Effector memory CD8-positive, alpha-beta T cell (primary cell): ENCODE measurements at regions not wholly inside any gene's neighbourhood (a gene's known extent, or its start where the extent isn't known, plus 50 kb on each side); places are given as distances from the start of the nearest gene placed in this dataset.

Experiments used
- ATAC-seq: fragments of 150-1000 bp; cut with Tn5 transposase; replicated peaks from 2 replicates; pipeline ENCODE4 v1.10.0; 2021; ENCODE audit warnings: mild to moderate bottlenecking, moderate library complexity
- DNase-seq, 3 experiments: peaks; one replicate each; pipeline ENCODE4 v3.0.0; 2021
- H3K27ac Mint-ChIP-seq, 2 donors: one replicate each; pipeline ENCODE4 v1.8.0; 2022; ENCODE audit warnings: mild to moderate bottlenecking in 2 of 2, mixed read lengths in 2 of 2, moderate library complexity in 2 of 2
- H3K27me3 Mint-ChIP-seq, 2 donors: one replicate each; pipeline ENCODE4 v1.8.0; 2022; ENCODE audit warnings: mixed read lengths in 2 of 2
- H3K36me3 Mint-ChIP-seq: one replicate; pipeline ENCODE4 v1.8.0; 2022; ENCODE audit warnings: mild to moderate bottlenecking, moderate library complexity, mixed read lengths; ENCODE audit not compliant: insufficient read depth
- H3K4me1 Mint-ChIP-seq, 2 donors: one replicate each; pipeline ENCODE4 v1.8.0; 2022; ENCODE audit warnings: low read depth in 2 of 2, mixed read lengths in 2 of 2
- H3K4me3 Mint-ChIP-seq, 2 donors: one replicate each; pipeline ENCODE4 v1.8.0; 2022; ENCODE audit warnings: mild to moderate bottlenecking in 2 of 2, mixed read lengths in 2 of 2, moderate library complexity in 2 of 2
- H3K9me3 Mint-ChIP-seq, 2 donors: one replicate each; pipeline ENCODE4 v1.8.0; 2022; ENCODE audit warnings: mixed read lengths in 2 of 2

GRCh38 chr15:38163658-38164057 is 89.0 kb upstream of the SPRED1 start:
- Mint-ChIP-seq H3K4me3 (no peak overlapping the region), H3K9me3 (no peaks in the 10 kb centered on the region), H3K36me3 (no peaks in the 10 kb centered on the region), H3K27me3 (peaks cover 31 to 34% of the 10 kb centered on the region in 2 donors), H3K4me1 (no peaks in the 10 kb centered on the region), H3K27ac (no peak overlapping the region)
- no peak for ATAC-seq
- no peak for DNase-seq

DNA sequence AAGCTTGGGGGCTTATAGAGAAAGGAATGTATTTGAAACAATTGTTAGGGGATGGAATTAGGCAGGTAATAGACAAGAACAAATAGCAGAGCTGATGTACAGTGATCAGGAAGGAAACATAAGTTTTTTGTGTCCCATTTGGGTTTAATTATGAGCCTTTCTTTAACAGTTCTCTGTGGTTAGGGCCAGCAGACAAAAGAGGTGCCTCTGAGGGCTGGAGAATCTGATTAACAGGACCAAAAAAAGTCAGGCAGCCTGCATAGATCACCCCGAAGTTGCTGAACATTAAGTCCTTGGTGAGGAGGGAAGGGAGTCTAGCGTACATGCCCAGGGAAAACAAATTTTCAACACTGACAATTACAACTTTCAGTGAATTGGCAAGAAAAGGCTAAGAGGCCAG is 88.6 kb upstream of the SPRED1 start:
- Mint-ChIP-seq H3K4me1 (no peaks in the 10 kb centered on the region), H3K9me3 (no peaks in the 10 kb centered on the region), H3K27me3 (peaks cover 31 to 34% of the 10 kb centered on the region in 2 donors), H3K27ac (no peak overlapping the region), H3K4me3 (no peak overlapping the region), H3K36me3 (no peaks in the 10 kb centered on the region)
- ATAC-seq, result no peak
- no peak for DNase-seq

- Mint-ChIP-seq H3K27me3 (peaks cover 31 to 34% of the 10 kb centered on the region in 2 donors), H3K36me3 (no peaks in the 10 kb centered on the region), H3K4me3 (no peak overlapping the region), H3K27ac (no peak overlapping the region), H3K9me3 (no peaks in the 10 kb centered on the region), H3K4me1 (no peaks in the 10 kb centered on the region)
- ATAC-seq (no peak), DNase-seq (no peak)
Measured at GRCh38 chr15:38164507-38164906, 88.1 kb upstream of the SPRED1 start.

DNA sequence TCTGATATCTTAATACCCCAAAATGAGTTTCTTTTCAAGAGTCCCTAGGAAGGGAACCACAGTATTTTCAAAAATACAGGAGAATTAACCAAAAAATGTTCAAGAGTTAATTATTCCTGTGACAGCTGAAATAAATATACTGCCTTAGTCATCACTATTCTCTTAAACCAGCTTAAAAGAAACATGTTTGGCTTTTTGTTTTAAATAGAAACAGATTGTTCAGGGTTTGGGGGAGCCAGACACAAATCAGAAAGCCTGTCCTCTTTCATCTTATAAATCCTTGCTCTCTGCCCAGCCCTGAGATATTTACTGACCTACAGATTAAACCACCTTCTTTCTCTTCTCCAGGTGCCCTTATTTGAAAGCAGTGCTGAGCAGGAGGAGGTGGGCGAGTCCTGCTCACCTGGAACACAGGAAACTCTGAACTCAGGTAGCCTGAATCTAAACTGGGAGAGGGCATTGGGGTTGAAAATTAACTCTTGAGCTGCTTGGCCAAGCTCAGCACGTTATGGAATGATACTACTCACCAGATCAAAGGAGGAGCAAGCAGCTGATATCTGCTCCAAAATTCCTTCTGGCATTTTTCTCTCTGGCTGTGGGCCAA is 84.1 kb upstream of the SPRED1 start:
- Mint-ChIP-seq H3K27ac (no peak overlapping the region), H3K36me3 (no peaks in the 10 kb centered on the region), H3K27me3 (peaks cover 22 to 47% of the 10 kb centered on the region in 2 donors), H3K4me3 (no peak overlapping the region), H3K4me1 (no peaks in the 10 kb centered on the region), H3K9me3 (no peaks in the 10 kb centered on the region)
- ATAC-seq, result no peak
- DNase-seq, result no peak

DNA sequence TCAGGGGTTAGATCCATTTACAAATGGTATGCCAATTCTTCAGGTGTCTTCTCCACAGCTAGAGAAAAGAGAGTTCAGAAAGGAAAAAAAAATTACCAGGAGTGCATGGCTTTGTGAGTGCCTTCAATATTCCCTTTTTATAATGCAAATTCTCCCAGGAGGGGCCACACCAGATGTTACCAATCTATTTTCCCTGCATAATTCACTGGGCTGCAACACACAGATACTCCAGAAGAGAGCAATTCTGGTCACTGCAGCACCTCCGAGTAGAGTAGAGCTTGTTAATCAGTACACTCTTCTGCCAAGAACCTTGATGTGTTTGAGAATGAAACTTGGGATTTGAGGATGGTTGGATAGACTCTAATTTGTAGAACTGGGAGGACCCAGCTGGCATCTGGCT is 80.7 kb upstream of the SPRED1 start:
- H3K27ac Mint-ChIP-seq, result no peak overlapping the region
- no peak for DNase-seq
- ATAC-seq, result no peak
- no peak overlapping the region for H3K4me3 Mint-ChIP-seq
- peaks cover 37 to 49% of the 10 kb centered on the region in 2 donors for H3K27me3 Mint-ChIP-seq
- H3K4me1 Mint-ChIP-seq, result no peaks in the 10 kb centered on the region
- no peaks in the 10 kb centered on the region for H3K9me3 Mint-ChIP-seq
- H3K36me3 Mint-ChIP-seq, result no peaks in the 10 kb centered on the region

DNA sequence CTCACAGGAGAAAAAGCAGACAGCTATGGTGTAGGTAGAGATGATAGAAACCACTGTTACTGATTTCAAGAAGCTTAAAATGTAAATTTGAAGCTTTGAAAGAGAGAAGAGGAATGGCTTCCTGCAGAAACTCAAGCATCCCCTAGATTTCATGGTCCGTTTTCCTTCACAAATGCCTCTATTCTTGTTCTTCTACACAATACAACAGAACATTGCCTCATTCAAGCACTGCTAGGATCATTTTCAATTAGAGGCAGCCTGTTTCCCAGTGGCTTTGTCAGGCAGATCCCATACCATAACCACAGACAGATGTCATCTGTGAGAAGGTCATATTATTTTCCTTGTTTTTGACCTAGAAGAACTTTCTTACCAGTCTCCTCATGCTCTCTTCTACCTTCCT is 77.9 kb upstream of the SPRED1 start:
- ATAC-seq, result no peak
- H3K4me1 Mint-ChIP-seq, result no peaks in the 10 kb centered on the region
- no peaks in the 10 kb centered on the region for H3K9me3 Mint-ChIP-seq
- DNase-seq, result no peak
- H3K36me3 Mint-ChIP-seq, result no peaks in the 10 kb centered on the region
- H3K27me3 Mint-ChIP-seq, result peaks cover 46 to 49% of the 10 kb centered on the region in 2 donors
- no peak overlapping the region for H3K4me3 Mint-ChIP-seq
- no peak overlapping the region for H3K27ac Mint-ChIP-seq

DNA sequence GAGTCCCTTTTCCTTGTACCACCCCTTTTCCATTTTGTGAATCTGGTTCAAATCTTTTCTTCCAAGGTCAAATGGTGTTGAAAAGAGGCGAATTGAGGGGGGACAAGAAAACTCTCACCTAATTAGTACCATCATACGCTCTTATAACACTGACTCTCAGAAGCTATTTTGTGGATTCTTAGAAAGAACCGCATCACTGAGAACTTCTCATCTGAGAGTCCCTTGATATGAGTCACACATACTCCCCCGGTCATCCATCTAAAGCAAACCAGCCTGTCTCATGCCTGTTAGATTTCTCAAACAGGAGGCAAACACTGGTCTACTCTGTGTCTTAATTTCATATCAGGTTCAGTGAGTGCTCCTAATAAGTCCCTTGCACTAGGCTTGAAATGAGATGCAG is 76.5 kb upstream of the SPRED1 start:
- H3K4me1 Mint-ChIP-seq, result no peaks in the 10 kb centered on the region
- no peak for DNase-seq
- H3K9me3 Mint-ChIP-seq, result no peaks in the 10 kb centered on the region
- no peak overlapping the region for H3K4me3 Mint-ChIP-seq
- no peak for ATAC-seq
- peaks cover 51 to 52% of the 10 kb centered on the region in 2 donors for H3K27me3 Mint-ChIP-seq
- H3K27ac Mint-ChIP-seq, result no peak overlapping the region
- H3K36me3 Mint-ChIP-seq, result no peaks in the 10 kb centered on the region

GRCh38 chr15:38176691-38177090 is 75.9 kb upstream of the SPRED1 start:
- no peaks in the 10 kb centered on the region for H3K9me3 Mint-ChIP-seq
- DNase-seq (no peak), ATAC-seq (no peak)
- no peak overlapping the region for H3K27ac Mint-ChIP-seq
- no peak overlapping the region for H3K4me3 Mint-ChIP-seq
- peaks cover 52 to 53% of the 10 kb centered on the region in 2 donors for H3K27me3 Mint-ChIP-seq
- H3K4me1 Mint-ChIP-seq, result no peaks in the 10 kb centered on the region
- H3K36me3 Mint-ChIP-seq, result no peaks in the 10 kb centered on the region

- H3K27ac Mint-ChIP-seq, result no peak overlapping the region
Measured at GRCh38 chr15:38182900-38183299, 69.7 kb upstream of the SPRED1 start.

DNA sequence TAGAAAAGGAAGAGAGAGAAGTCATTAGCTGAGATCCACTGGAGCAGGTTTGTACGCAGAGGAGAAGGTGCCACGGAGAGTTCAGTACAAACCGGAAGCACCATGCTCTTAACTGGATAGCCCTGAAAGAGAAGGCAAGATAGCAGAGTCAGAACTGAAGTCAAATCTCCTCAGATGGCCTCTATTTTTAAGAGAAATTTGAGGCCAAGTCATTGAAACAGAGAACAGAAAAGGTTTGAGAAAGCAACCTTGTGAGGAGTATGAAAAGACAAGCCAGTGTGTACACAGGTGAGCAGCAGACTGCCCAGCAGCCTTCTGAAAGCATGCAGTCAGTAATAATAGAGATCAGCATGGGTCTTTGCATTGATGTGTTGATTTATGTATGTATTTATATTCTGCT is 66.1 kb upstream of the SPRED1 start:
- H3K4me3 Mint-ChIP-seq, result no peak overlapping the region
- no peaks in the 10 kb centered on the region for H3K9me3 Mint-ChIP-seq
- H3K4me1 Mint-ChIP-seq, result no peaks in the 10 kb centered on the region
- no peaks in the 10 kb centered on the region for H3K36me3 Mint-ChIP-seq
- ATAC-seq (no peak), DNase-seq (no peak)
- H3K27ac Mint-ChIP-seq, result no peak overlapping the region
- peaks cover 38 to 48% of the 10 kb centered on the region in 2 donors for H3K27me3 Mint-ChIP-seq

More at GRCh38 chr15:38182900-38183299, 69.7 kb upstream of the SPRED1 start:
- DNase-seq, result no peak
- Mint-ChIP-seq H3K27me3 (peaks cover 39% of the 10 kb centered on the region in 2 donors), H3K4me3 (no peak overlapping the region), H3K36me3 (no peaks in the 10 kb centered on the region), H3K4me1 (no peaks in the 10 kb centered on the region), H3K9me3 (no peaks in the 10 kb centered on the region)
- no peak for ATAC-seq

DNA sequence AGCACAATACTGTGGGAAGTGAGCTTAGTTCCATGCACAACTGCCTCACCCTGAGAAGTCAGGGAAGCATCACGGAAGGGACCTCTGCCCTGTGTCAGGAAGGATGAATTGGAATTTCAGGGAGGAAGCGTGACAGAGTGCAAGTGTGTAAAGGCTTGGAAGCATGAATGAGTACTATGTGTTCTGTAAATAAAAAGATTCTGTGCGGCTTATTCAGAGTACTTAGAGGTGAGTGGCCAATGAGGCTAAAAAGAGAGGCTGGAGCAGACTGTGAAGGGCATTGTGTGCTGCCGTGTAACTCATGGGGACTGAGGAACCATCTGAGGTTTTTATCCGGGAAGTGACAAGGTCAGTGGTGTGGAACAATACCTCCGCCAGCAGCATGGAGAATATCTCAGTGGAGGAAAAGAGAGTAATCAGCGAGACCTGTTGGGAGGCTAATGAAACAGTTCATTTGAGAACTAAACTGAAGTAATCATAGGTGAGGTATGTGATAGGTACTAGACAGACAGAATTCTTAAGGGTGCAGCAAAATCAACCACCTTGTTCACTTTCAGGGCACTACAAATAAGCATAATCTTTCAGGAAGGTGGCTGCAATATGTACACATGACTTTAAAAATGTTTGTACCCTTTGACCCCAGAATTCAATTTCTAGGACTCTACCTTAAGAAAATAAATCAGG is 64.9 kb upstream of the SPRED1 start:
- Mint-ChIP-seq H3K4me1 (no peaks in the 10 kb centered on the region), H3K27me3 (peaks cover 33 to 42% of the 10 kb centered on the region in 2 donors), H3K9me3 (no peaks in the 10 kb centered on the region)

DNA sequence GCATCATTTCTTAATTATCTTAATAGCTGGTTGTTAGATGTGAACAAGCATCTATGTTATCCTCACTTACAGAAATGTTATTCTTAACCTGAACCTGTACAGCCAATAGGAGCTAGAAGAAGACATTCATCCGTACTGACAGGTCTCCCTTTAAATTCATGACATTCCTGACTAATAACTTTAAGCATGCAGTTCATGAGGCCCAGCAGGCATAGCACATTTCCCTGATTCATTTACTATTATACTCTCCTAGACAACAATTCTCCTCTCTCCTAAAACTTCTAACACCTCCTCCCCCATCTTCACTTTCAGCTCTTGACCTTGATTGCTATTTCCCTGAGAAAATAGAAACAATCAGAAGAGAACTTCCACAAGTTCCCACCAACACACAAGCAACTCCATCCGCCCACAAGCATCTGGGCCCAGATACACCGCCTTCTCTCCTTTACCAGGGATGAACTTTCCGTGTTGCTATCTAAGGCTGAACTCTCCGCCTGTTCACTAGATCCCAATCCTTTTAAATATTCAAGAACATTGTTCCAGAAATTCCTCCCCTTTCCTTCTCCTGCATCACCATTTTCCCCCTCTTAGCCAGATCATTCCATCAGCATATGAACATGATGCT is 62.9 kb upstream of the SPRED1 start:
- H3K9me3 Mint-ChIP-seq, result no peaks in the 10 kb centered on the region
- H3K4me3 Mint-ChIP-seq, result no peak overlapping the region
- H3K4me1 Mint-ChIP-seq, result no peaks in the 10 kb centered on the region
- peaks cover 32% of the 10 kb centered on the region in 2 donors for H3K27me3 Mint-ChIP-seq
- no peak overlapping the region for H3K27ac Mint-ChIP-seq
- ATAC-seq (no peak), DNase-seq (no peak)
- no peaks in the 10 kb centered on the region for H3K36me3 Mint-ChIP-seq

More for the DNA sequence above, 64.9 kb upstream of the SPRED1 start:
- no peak for ATAC-seq
- no peaks in the 10 kb centered on the region for H3K36me3 Mint-ChIP-seq
- no peak overlapping the region for H3K27ac Mint-ChIP-seq
- DNase-seq, result no peak
- H3K4me3 Mint-ChIP-seq, result no peak overlapping the region

DNA sequence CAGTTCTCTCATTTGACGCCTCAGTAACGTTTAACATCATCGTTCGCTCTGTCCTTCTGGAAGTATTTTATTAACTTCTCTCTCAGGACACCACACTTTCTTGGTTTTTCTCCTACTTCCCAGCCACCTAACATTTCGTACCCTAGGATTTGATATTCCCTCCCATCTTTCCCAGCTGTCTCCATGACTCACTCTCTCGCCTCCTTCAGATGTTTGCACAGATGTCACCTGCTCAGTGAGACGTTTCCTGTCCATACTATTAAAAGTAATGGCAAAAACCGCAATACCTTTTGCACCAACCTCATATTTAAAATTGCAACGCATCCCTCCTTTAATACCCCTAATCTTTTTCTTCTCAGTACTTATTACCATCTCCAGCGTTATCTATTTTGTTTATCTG is 62.1 kb upstream of the SPRED1 start:
- ATAC-seq, result no peak
- DNase-seq, result no peak
- Mint-ChIP-seq H3K4me1 (no peaks in the 10 kb centered on the region), H3K4me3 (no peak overlapping the region), H3K27ac (no peak overlapping the region), H3K27me3 (peaks cover 33 to 37% of the 10 kb centered on the region in 2 donors), H3K36me3 (no peaks in the 10 kb centered on the region), H3K9me3 (no peaks in the 10 kb centered on the region)

DNA sequence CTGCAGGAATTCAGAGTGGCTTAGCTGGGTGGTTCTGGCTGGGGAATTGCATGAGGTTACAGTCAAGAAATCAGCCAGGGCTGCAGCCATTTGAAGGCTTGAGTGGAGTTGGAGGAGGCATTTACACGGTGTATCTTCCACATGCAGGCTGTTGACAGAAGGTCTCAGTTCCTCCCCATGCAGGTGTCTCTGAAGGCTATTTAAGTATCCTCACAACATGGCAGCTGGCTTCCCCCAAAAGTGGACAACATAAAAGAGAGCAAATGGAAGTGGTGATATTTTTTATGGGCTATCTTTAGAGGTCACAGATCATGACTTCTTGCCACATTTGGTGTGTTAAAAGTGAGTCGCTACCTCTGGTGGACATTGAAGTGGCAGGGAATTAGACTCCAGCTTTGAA is 60.1 kb upstream of the SPRED1 start:
- peaks cover 35 to 38% of the 10 kb centered on the region in 2 donors for H3K27me3 Mint-ChIP-seq
- DNase-seq (no peak), ATAC-seq (no peak)
- H3K27ac Mint-ChIP-seq, result no peak overlapping the region
- H3K36me3 Mint-ChIP-seq, result no peaks in the 10 kb centered on the region
- H3K4me1 Mint-ChIP-seq, result no peaks in the 10 kb centered on the region
- no peak overlapping the region for H3K4me3 Mint-ChIP-seq
- no peaks in the 10 kb centered on the region for H3K9me3 Mint-ChIP-seq
